HEK293 (cell line): ENCODE measurements at regions not wholly inside any gene's neighbourhood (a gene's known extent, or its start where the extent isn't known, plus 50 kb on each side); places are given as distances from the start of the nearest gene placed in this dataset.

Source experiments
- YY1 ChIP-seq: fragments of 450-650 bp; formaldehyde crosslinking; IDR thresholded peaks from 2 replicates; pipeline ENCODE4 v1.5.1; 2018; ENCODE audit warnings: missing biosample characterization, missing genetic modification characterization
- ZBTB20 ChIP-seq: fragments of 450-650 bp; formaldehyde crosslinking; IDR thresholded peaks from 2 replicates; pipeline ENCODE4 v1.5.1; 2016; ENCODE audit warnings: missing biosample characterization, missing genetic modification characterization
- ZNF292 ChIP-seq: fragments of 450-650 bp; formaldehyde crosslinking; IDR thresholded peaks from 2 replicates; pipeline ENCODE4 v1.5.1; 2016; ENCODE audit warnings: low read depth, missing biosample characterization, missing genetic modification characterization, borderline replicate concordance
- ZNF335 ChIP-seq: fragments of 450-650 bp; formaldehyde crosslinking; conservative IDR thresholded peaks from 2 replicates; pipeline ENCODE4 v1.5.1; 2016; ENCODE audit warnings: missing biosample characterization, missing genetic modification characterization
- ZNF501 ChIP-seq: fragments of 450-650 bp; formaldehyde crosslinking; IDR thresholded peaks from 2 replicates; pipeline ENCODE4 v1.5.1; 2016; ENCODE audit warnings: missing biosample characterization, missing genetic modification characterization
- ZNF747 ChIP-seq: fragments of 450-650 bp; formaldehyde crosslinking; IDR thresholded peaks from 2 replicates; pipeline ENCODE4 v1.5.1; 2016; ENCODE audit warnings: missing biosample characterization, missing genetic modification characterization
- TF ChIP-seq, protein P1 (sequence below): fragments of 450-650 bp; formaldehyde crosslinking; IDR thresholded peaks from 2 replicates; pipeline ENCODE4 v1.5.1; 2016; ENCODE audit warnings: missing biosample characterization, missing genetic modification characterization
- TF ChIP-seq, protein P2 (sequence below): fragments of 450-650 bp; formaldehyde crosslinking; IDR thresholded peaks from 2 replicates; pipeline ENCODE4 v1.5.1; 2016; ENCODE audit warnings: missing biosample characterization, missing genetic modification characterization

DNA sequence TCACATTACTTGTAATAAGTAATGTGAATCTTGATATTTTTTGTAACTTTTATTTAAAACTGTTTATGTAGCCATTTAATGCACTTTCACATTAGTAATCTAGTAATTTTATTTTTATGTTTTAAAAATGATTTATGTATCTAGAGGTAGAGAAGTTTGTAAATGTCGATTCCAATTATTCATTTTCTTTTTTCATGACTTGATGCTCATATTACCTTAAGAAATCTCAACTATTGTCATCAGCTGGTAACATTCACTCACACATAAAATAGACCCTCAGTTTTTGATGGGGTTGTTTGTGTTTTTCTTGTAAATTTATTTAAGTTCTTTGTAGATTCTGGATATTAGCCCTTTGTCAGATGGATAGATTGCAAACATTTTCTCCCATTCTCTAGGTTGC lies 351.7 kb upstream of the CDH7 start:
- TF ChIP-seq ZNF501: no peak
- TF ChIP-seq ZNF292 (tag by site-specific recombination): no peak
- TF ChIP-seq, protein P1, sequence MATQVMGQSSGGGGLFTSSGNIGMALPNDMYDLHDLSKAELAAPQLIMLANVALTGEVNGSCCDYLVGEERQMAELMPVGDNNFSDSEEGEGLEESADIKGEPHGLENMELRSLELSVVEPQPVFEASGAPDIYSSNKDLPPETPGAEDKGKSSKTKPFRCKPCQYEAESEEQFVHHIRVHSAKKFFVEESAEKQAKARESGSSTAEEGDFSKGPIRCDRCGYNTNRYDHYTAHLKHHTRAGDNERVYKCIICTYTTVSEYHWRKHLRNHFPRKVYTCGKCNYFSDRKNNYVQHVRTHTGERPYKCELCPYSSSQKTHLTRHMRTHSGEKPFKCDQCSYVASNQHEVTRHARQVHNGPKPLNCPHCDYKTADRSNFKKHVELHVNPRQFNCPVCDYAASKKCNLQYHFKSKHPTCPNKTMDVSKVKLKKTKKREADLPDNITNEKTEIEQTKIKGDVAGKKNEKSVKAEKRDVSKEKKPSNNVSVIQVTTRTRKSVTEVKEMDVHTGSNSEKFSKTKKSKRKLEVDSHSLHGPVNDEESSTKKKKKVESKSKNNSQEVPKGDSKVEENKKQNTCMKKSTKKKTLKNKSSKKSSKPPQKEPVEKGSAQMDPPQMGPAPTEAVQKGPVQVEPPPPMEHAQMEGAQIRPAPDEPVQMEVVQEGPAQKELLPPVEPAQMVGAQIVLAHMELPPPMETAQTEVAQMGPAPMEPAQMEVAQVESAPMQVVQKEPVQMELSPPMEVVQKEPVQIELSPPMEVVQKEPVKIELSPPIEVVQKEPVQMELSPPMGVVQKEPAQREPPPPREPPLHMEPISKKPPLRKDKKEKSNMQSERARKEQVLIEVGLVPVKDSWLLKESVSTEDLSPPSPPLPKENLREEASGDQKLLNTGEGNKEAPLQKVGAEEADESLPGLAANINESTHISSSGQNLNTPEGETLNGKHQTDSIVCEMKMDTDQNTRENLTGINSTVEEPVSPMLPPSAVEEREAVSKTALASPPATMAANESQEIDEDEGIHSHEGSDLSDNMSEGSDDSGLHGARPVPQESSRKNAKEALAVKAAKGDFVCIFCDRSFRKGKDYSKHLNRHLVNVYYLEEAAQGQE (tag by site-specific recombination): no peak
- no peak for TF ChIP-seq ZBTB20 (tag by site-specific recombination)
- TF ChIP-seq YY1 (tag by site-specific recombination): no peak
- no peak for TF ChIP-seq ZNF747 (tag by site-specific recombination)
- TF ChIP-seq ZNF335 (tag by site-specific recombination): no peak
- TF ChIP-seq, protein P2, sequence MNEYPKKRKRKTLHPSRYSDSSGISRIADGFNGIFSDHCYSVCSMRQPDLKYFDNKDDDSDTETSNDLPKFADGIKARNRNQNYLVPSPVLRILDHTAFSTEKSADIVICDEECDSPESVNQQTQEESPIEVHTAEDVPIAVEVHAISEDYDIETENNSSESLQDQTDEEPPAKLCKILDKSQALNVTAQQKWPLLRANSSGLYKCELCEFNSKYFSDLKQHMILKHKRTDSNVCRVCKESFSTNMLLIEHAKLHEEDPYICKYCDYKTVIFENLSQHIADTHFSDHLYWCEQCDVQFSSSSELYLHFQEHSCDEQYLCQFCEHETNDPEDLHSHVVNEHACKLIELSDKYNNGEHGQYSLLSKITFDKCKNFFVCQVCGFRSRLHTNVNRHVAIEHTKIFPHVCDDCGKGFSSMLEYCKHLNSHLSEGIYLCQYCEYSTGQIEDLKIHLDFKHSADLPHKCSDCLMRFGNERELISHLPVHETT (tag by site-specific recombination): no peak
